HG03432 (cell line): ENCODE measurements at regions not wholly inside any gene's neighbourhood (a gene's known extent, or its start where the extent isn't known, plus 50 kb on each side); places are given as distances from the start of the nearest gene placed in this dataset.
A peak's percentile ranks its signal among the peaks of the same experiment; 100 is the strongest.

Experiments
- ATAC-seq: cut with Tn5 transposase; IDR thresholded peaks from one replicate; pipeline ENCODE4 v1.9.1; 2021; ENCODE audit warnings: mild to moderate bottlenecking, moderate library complexity; ENCODE audit not compliant: unreplicated experiment

DNA sequence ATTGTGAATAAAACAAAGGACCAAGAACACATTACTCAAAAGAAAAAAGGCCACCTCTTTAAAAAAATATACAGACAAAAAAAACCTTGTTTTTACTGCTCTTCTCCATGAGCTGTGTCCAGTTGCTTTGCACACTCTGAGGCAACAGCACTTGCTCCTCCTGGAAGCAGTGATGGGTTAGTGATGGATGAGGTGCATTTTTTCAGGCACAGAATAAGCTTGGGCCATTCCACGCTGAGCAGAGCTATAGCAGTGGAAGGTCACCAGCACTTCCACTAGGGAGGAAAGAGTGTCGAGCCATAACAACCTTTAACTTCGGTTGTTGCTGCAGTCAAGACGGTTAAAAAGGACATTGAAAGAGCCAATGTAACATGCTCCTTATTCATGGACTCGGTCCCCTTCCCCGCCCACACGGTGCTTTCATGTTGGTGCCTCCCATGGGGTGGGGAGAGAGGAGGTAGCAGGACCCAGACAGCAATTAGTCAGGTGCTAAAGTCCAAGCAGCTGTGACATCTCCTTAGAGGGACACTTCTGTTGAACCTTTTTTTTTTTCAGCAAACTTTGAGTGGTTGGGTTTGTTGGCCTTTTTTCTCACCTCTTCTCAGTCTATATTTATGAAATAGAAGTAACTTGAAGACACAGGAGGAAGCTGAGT lies 136.5 kb upstream of the ADARB2 start:
- no peak for ATAC-seq

DNA sequence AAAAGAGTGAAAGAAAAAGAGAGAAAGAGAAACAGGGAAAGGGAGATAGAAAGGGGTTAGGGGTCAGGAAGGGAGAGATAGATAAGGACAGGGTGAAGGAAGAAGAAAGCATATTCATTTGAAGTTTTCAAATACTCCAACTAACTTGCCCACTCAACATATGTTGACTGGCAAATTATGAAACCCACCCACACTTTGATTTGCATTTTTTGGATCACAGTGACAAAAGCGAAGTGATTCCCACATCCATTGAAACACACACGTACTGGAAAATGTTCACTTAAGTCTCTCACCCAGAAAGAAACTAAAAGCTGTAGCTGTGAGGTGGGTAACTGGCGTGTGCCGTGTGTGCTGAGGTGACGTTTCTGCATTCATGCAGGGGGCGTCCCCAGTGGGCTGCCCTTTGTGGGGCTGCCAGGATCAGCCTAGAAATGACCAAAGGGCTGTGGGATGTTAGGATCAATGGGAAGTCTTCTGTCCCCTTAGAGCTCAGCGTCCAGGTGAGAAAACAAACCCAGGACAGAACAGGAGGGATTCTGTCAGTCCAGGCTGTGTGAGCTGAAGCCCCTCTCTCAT lies 134.9 kb upstream of the ADARB2 start:
- no peak for ATAC-seq

DNA sequence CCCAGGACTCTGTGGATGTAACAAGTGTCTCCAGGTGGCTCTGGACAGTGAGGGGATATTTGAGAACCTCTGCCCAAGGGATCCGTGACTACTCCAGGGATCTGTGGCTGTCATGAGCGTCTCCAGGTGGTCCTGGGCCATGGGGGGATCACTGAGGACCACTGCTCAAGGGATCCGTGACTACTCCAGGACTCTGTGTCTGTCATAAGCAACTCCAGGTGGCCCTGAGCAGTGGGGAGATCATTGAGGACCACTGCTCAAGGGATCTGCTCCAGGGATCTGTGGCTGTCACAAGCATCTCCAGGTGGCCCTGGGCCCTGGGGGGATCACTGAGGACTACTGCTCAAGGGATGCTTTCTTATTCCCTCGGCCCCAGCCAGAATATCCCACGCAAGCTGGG lies 133.2 kb upstream of the ADARB2 start:
- ATAC-seq: no peak

DNA sequence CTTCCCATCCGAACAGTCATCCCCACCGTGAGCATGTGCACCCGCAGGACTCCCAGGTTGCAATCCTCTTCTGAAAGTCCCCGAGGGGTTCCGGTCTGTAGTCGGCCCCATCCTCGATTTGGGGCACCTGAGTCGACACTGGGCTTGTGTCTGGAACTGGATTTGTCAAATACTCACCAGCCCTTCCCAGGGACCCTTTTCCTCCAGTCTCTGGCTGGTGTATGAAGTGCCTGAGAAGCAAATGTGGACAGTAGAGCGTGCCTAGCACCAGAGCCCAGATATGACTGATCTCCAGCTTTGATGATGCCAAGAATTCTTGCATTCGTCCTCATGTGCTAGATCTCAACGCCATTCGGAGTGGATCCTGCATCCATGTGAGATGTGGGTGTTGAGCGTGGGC lies 132.5 kb upstream of the ADARB2 start:
- ATAC-seq: no peak

DNA sequence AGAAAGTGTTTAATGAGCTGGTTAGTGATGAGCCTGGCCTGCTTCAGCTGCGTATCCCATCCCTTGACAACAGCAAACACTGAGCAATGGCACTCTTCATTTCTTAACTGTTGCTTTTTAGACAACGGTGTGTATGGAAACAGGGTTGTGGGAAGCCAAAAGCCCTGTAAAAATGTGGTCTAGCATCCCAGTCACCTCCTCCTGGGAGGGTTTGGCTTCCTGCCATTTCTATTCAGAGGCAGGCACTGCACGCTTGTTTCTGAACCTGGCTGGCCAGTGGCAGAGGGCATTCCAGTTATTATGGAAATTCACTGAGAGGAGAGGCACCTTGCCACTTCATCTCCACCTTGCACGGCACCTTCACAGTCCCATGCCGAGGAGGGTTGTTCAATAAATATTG lies 123.0 kb upstream of the ADARB2 start:
- ATAC-seq: no peak

DNA sequence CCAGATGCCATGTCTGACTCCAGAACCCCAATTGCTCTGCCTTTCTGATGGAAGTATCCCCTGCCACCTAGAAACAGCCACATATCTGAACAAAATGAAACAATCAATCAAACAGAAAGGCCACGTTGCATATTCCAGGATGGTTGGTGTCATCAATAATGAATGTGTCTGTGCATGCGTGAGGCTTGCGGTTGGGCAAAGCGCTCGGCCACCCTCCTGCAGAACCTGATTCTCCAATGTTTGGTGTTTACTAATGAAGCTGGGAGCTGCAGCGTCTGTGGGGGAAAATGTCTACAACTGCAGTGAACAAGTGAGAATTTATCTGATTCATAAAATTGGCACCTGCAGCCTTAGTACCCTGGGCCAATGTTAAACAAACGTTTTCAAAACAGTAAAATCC lies 121.2 kb upstream of the ADARB2 start:
- no peak for ATAC-seq

DNA sequence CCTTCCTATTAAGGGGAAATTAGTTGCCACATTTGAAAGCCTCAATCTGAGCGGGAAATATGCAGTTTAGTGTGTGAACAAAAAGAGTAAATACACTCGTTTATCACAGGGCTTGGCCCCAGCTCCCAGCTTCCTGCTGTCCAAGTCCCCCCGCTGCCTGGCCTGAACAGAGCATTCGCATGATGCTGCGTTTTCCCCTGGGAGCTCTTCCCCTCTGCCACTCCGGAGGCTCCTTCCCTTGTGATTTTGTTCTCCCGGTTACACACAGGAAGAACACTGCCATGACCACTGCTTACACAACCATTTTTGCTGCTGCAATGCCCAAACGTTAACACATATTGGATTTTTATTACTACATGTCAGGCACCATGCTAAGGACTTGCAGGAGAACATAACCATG lies 120.7 kb upstream of the ADARB2 start:
- ATAC-seq: no peak

DNA sequence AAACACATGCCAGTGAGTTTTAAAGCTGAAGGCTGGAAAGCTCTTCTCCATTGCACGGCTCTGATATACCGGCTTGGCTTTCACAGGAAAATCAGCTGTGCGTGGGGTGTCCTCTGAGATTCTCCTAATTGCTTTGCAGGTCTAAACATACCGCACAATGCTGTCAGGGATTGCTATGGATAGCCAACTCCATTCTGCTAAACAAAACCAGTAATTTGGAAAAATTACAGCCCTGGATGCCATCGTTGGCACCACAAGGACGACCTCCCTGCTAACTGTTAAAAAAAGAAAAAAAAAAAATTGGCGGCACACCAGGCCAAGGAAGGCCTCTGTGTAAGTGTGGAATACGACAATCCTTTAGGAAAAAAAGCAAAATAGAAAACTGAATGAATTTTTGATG lies 118.6 kb upstream of the ADARB2 start:
- no peak for ATAC-seq

DNA sequence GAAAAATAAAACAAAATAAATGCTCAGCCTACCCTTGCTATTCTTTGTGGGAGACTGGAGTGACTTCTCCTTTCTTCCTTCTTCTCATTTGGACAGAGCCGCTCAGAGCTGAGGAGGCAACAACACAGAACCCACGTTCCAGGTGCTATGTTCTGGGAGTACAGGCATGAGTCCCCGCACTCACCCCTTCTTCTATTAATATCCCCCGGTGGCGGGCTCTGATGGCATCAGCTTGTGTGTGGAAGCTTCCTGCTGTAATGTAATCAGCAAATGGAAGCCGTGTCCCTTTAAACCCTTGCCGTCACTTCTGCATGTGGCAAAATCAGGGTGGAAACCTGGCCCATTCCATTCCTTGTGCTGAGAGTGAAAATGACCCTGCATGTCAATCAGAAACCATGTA lies 116.9 kb upstream of the ADARB2 start:
- ATAC-seq: no peak

DNA sequence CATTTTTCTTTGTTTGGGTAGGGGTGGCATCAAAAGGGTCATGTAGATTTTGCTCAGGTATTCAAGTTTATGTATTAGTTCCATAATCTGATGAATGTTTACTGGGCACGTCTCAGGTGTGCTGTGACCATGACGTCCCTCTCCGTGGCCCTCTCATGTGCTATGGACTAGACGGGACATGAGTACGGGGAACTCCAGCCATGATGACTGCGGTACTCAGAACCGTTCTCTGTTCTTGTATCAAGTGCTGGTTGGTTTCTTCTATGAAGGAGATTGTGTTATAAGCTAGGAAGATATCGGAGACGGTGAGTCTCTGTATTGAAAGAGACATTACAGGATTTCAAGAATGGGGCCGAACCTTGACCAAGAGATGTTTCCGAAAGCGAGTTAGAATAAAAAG lies 116.5 kb upstream of the ADARB2 start:
- no peak for ATAC-seq

DNA sequence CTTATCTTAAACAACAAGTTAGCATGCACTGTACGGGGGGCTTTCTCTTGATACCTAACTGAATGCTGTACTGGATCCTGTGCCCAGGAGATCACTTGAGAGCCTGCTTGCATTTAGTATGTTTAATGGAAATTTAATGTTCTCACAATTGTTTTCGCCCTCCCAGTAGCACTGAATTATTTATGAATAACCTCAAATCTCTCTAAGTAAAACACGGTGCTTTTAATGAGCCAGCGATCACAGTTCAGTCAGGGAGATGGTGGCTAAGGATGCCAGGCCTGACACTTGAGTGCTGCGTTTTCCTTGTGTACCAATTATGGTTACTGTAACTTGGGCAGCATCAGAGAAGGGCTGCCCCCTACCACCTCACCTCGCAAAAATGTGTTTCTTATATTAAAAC lies 115.5 kb upstream of the ADARB2 start:
- ATAC-seq: no peak

DNA sequence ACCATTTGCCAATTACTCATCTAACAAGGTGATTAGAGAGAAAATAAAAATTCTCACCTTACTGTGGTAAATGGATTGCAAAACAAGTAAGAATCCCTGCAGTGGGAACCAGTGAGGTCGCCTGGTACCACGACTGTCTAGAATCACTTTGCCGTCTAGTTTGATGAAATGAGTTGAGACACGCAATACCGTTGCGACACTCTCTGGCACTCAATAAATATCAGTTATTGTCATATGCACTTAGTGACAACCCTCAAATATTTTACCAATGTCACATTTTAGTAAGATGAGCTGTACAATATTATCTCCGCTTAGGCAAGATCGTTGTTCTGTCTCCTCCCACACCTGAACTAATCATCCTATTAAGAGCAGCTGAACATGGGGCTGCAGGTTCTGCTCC lies 114.4 kb upstream of the ADARB2 start:
- ATAC-seq: no peak

DNA sequence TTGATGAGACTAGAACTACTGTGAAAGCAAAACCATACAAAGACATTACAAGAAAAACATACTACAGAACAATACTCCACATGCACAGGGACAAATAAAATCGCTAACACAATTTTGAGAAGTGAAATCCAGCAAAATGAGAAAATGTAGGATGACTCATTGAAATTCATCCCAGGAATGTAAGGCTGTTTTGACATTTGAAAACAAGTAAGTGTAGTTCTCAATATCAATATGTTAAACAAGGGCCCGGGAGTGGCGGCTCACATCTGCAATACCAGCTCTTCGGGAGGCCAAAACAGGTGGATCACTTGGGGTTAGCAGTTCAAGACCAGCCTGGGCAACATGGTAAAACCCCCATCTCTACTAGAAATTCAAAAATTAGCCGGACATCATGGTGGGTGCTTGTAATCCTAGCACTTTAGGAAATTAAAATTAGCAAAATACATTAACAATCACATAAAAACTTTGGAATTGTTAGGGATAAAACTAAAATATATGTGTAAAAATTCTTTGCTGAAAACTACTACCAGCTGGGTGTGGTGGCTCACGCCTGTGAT lies 113.7 kb upstream of the ADARB2 start:
- no peak for ATAC-seq

DNA sequence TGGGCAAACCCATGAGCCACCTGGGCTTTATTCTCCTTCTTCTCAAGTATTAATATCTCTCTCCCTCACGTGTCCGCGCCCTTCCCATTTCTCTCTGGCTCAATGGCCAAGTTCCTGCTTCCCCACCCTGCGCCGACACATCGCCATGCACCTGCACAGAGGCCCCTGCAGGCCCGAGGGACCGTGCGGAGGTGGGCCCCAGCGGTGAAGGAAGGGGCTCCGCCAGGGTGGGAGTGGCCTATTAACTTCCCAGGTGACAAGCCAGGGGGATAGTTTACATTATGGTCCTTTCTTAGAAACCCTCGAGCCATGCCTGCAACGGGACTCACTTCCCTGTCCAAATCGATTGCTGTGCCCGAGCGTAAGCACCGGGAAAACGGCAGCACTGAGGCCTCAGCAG lies 110.0 kb upstream of the ADARB2 start:
- no peak for ATAC-seq

DNA sequence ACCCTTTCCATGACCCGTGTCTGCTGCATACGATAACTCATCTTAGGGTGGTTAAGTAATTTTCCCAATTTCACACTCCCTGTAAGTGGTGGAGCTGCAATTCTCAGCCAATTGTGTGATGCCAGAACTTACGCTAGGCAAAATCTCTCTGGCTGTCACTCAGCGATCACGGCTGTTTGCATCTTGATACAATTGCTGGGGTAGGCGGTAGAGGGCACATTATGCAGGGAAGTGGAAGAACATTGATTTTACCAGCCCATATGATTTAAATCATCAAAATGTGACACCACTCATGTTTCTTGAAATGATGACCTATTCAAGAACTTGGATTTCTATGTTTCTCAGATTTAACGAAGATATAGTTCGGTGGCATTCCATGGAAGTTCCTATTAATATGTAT lies 108.7 kb upstream of the ADARB2 start:
- ATAC-seq: no peak

DNA sequence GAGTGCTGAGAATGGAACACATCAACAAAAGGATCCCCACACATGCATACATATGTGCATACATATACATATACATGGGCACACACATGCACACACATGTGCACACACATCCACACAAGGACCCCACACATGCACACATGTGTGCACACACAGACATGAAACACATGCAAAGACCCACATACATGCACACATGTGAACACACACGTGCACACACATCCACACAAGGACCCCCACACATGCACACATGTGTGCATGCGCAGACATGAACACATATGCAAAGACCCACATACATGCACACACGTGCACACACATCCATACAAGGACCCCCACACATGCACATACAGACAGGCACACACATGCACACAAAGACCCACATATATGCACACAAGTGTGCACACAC lies 104.4 kb upstream of the ADARB2 start:
- ATAC-seq: no peak

DNA sequence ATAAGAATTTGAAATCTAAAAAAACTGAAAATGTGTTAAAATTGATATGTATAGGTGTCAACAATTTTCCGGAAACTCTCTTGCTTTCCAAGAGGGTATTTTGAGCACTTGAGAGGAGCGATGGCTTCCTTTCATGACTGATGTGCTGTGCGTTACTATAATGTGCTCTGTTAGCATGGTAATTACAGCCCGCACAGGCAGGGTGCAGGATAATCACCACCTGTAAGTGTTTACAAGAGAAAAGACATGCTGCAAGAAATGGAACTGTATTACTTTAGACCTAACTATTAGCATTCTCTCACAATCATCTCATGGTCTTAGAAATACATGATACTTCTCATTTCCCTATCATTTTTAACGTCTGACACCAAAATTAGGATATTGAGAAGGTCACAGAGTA lies 92.4 kb upstream of the ADARB2 start:
- ATAC-seq: no peak

DNA sequence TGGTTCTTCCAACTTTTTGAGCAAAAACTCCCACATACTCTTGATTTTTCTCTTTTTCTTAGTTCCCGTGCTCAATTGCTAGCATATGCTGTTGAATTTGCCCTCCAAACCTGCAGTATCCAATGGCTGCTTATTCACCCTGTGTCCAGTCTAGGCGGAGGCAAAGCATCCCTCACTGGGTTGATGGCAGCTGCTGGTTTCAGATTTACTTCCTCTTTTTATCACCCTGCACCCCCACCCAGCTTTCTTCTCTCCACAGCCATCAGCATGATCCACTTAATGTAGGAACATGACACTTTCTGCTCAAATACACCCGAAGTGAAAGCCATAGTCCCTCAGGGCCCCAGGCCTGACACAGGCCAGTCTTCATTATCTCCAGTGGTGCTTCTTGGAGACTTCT lies 87.6 kb upstream of the ADARB2 start:
- ATAC-seq: peak; percentile 65

DNA sequence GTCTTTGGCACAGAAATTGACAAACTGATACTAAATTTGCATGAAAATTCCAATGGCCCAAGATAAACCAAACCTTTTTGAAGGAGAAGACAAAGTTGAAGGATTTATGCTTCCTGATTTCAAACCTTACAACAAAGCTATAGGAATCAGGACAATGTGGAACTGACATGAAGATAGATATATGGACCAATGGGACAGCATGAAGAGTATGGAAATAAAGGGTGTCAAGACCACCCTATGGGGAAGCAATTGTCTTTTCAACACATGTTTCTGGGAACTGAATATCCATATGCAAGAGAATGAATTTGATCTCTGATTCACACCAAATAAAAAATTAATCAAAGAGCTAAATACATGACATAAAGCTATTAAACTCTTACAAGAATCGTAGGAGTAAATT lies 77.2 kb upstream of the ADARB2 start:
- ATAC-seq: no peak

DNA sequence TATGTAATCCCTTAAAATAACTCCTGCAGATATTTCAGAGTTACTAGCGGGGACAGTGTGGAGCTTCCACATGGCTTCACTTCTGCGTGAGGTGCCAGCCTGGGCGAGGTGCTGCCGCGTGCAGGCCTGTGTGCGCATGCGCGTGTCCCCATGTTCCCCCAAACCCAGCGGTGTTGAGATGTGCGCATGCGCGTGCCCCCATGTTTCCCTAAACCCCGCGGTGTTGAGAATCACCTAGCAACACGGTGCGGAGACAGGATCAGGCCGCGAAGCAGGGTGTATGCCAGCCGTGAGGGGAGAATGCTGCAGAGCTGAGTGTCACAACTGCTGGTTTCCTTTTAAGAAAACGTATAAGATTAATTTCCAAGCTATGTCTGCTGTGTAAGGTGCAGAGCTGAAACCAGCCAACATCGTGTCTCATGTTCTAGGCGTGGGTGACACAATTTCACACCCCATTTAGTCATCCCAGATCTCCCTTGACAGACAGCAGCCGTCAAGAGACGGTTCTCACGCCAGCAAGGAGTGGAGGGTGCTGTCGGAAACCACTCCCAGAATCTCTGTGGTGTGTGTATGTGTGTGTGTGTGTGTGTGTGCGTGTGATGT lies 71.9 kb upstream of the ADARB2 start:
- no peak for ATAC-seq

DNA sequence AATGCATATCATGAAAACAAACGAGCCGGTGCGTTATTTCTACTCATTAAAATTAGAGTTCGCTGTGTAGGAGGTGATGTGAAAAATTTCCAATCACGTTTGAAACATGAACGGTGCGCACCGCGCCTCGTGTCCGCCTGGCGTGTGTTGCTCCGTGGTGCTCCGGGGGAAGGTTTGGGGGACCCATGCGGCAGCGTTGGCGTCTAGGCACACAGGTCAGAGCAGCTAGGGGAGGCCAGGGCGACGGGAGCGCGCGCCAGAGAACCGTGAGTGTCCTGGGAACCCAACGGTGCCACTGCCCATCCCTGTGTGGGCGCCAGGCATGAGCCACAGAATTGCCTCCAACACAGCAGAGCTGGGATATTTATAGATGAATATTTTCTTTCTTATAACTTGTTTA lies 70.6 kb upstream of the ADARB2 start:
- ATAC-seq: no peak

DNA sequence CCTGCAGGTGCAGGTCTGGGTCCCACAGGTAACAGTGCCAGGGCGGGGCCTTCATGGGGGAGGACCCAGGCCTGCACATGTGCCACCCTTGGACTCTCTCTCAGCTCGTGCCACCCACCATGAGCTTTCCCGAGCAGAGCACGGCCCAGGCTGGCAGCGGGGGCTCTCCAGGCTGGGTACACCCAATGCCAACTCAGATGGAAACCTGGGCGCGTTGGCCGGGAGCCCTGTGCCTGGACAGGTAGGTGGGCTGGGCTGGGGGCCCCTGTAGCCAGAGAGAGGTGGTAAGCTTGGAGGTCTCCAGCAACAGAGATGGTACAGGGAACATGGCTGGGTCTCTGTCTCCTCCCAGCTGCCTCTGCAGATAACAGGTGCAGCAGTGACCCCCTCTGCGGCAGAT lies 69.9 kb upstream of the ADARB2 start:
- no peak for ATAC-seq

DNA sequence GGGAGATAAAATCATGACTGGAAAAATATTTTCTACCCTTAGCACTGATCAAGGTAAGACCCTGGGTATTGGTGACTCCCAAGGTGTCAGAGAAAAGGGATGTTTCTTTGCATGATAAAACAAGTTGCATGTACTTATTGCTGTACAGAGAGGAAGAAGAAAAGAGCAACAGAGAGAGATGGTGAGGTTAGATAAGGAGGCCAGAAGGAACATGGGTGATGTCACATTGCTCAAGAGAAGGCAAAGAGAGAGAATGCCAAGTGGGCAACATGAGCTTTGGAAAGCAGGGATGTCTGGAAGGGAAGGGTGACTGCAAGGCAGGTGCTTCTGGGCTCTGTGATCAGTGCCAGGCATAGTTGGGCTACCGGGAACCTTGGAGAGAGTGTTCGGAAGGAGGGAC lies 65.1 kb upstream of the ADARB2 start:
- no peak for ATAC-seq
